ENCODE measurements at regions not wholly inside any gene's neighbourhood (a gene's known extent, or its start where the extent isn't known, plus 50 kb on each side); places are given as distances from the start of the nearest gene placed in this dataset.
"Not testable (repeated sequence)": the region's sequence is repeated elsewhere in the genome, so short reads cannot be mapped to it uniquely, and the experiment has no call there.

GRCh38 chr14:77985211-77985615, 185.0 kb upstream of the NRXN3 start:
- no peak for DNase-seq (ENCODE audit: low read depth, low spot score)
- H3K27ac ChIP-seq = no peak overlapping the region

GRCh38 chr14:77986773-77987172, 183.4 kb upstream of the NRXN3 start:
- DNase-seq (ENCODE audit: low read depth, low spot score) = no peak

GRCh38 chr14:77988096-77988870, 181.9 kb upstream of the NRXN3 start:
- no peak for DNase-seq (ENCODE audit: low read depth, low spot score)
- H3K27ac ChIP-seq = no peak overlapping the region

More at GRCh38 chr14:77986773-77987172, 183.4 kb upstream of the NRXN3 start:
- no peak overlapping the region for H3K27ac ChIP-seq

GRCh38 chr14:77988970-77989369, 181.2 kb upstream of the NRXN3 start:
- DNase-seq (ENCODE audit: low read depth, low spot score) = peak; percentile 26
- no peak overlapping the region for H3K27ac ChIP-seq

GRCh38 chr14:77989441-77989991, 180.7 kb upstream of the NRXN3 start:
- H3K27ac ChIP-seq = no peak overlapping the region
- no peak for DNase-seq (ENCODE audit: low read depth, low spot score)

- DNase-seq (ENCODE audit: low read depth, low spot score) = no peak
- no peak overlapping the region for H3K27ac ChIP-seq
Measured at GRCh38 chr14:77990337-77990736, 179.8 kb upstream of the NRXN3 start.

- H3K27ac ChIP-seq = no peak overlapping the region
- no peak for DNase-seq (ENCODE audit: low read depth, low spot score)
Measured at GRCh38 chr14:77991128-77991772, 178.9 kb upstream of the NRXN3 start.

- peak overlapping the region; percentile 33 for H3K27ac ChIP-seq
- peak; percentile 96 for DNase-seq (ENCODE audit: low read depth, low spot score)
Measured at GRCh38 chr14:78005325-78005724, 164.8 kb upstream of the NRXN3 start.

GRCh38 chr14:78007160-78007559, 163.0 kb upstream of the NRXN3 start:
- H3K27ac ChIP-seq = no peak overlapping the region
- peak; percentile 18 for DNase-seq (ENCODE audit: low read depth, low spot score)

- no peak overlapping the region for H3K27ac ChIP-seq
- peak; percentile 95 for DNase-seq (ENCODE audit: low read depth, low spot score)
Measured at GRCh38 chr14:78010688-78011087, 159.5 kb upstream of the NRXN3 start.

GRCh38 chr14:78013911-78014310, 156.3 kb upstream of the NRXN3 start:
- DNase-seq (ENCODE audit: low read depth, low spot score); H3K27ac ChIP-seq: not testable (repeated sequence)

- no peak for DNase-seq (ENCODE audit: low read depth, low spot score)
Measured at GRCh38 chr14:78016532-78016931, 153.6 kb upstream of the NRXN3 start.

GRCh38 chr14:78018283-78018682, 151.9 kb upstream of the NRXN3 start:
- DNase-seq (ENCODE audit: low read depth, low spot score) = no peak
- H3K27ac ChIP-seq = no peak overlapping the region

More at GRCh38 chr14:78016532-78016931, 153.6 kb upstream of the NRXN3 start:
- no peak overlapping the region for H3K27ac ChIP-seq

- H3K27ac ChIP-seq = no peak overlapping the region
- no peak for DNase-seq (ENCODE audit: low read depth, low spot score)
Measured at GRCh38 chr14:78022059-78022458, 148.1 kb upstream of the NRXN3 start.

- no peak for DNase-seq (ENCODE audit: low read depth, low spot score)
- no peak overlapping the region for H3K27ac ChIP-seq
Measured at GRCh38 chr14:78023112-78023511, 147.1 kb upstream of the NRXN3 start.

GRCh38 chr14:78028471-78028870, 141.7 kb upstream of the NRXN3 start:
- H3K27ac ChIP-seq = no peak overlapping the region
- DNase-seq (ENCODE audit: low read depth, low spot score) = no peak

- no peak overlapping the region for H3K27ac ChIP-seq
- DNase-seq (ENCODE audit: low read depth, low spot score) = no peak
Measured at GRCh38 chr14:78029601-78030372, 140.4 kb upstream of the NRXN3 start.

- DNase-seq (ENCODE audit: low read depth, low spot score) = no peak
- H3K27ac ChIP-seq = no peak overlapping the region
Measured at GRCh38 chr14:78043349-78043748, 126.8 kb upstream of the NRXN3 start.

- DNase-seq (ENCODE audit: low read depth, low spot score) = no peak
- no peak overlapping the region for H3K27ac ChIP-seq
Measured at GRCh38 chr14:78048120-78048519, 122.1 kb upstream of the NRXN3 start.

GRCh38 chr14:78056890-78057289, 113.3 kb upstream of the NRXN3 start:
- not testable (repeated sequence) for H3K27ac ChIP-seq; DNase-seq (ENCODE audit: low read depth, low spot score)

GRCh38 chr14:78070344-78070743, 99.8 kb upstream of the NRXN3 start:
- no peak for DNase-seq (ENCODE audit: low read depth, low spot score)
- H3K27ac ChIP-seq = no peak overlapping the region
